ENCODE measurements at regions not wholly inside any gene's neighbourhood (a gene's known extent, or its start where the extent isn't known, plus 50 kb on each side); places are given as distances from the start of the nearest gene placed in this dataset.

DNA sequence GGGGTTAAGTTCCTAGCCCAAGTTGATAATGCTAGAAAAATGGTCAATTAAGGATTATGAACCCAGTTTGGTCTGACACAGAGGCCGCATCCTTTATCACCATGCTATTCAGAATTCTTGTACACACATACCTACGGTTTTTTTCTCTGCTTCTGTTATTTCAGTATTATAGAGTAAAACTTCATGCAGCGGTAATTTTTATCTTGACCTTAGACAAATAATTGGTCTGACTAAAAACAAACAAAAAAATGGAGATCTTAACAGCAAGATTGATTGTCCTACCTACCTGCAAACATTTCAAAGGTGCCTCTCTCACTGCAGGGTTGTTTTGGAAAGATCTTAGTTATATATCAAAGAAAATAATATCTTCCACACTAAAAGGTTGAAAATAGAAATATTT is 201.9 kb upstream of the PRICKLE1 start:
- TF ChIP-seq, protein P1, sequence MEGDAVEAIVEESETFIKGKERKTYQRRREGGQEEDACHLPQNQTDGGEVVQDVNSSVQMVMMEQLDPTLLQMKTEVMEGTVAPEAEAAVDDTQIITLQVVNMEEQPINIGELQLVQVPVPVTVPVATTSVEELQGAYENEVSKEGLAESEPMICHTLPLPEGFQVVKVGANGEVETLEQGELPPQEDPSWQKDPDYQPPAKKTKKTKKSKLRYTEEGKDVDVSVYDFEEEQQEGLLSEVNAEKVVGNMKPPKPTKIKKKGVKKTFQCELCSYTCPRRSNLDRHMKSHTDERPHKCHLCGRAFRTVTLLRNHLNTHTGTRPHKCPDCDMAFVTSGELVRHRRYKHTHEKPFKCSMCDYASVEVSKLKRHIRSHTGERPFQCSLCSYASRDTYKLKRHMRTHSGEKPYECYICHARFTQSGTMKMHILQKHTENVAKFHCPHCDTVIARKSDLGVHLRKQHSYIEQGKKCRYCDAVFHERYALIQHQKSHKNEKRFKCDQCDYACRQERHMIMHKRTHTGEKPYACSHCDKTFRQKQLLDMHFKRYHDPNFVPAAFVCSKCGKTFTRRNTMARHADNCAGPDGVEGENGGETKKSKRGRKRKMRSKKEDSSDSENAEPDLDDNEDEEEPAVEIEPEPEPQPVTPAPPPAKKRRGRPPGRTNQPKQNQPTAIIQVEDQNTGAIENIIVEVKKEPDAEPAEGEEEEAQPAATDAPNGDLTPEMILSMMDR (conservative IDR thresholded peaks at IDR 0.05; ENCODE audit: low read depth, low read length) = no peak
- TF ChIP-seq EZH2phosphoT487 (IDR thresholded peaks at IDR 0.05; ENCODE audit: borderline replicate concordance, low read length) = no peak

All from PC-3 (cell line).